GM23248 (cell line): ENCODE measurements at regions not wholly inside any gene's neighbourhood (a gene's known extent, or its start where the extent isn't known, plus 50 kb on each side); places are given as distances from the start of the nearest gene placed in this dataset.

Experiments
- EZH2 ChIP-seq: fragments of 200-600 bp; sonication (generic); IDR thresholded peaks from 2 replicates; pipeline ENCODE4 v1.6.1; 2018; ENCODE audit warnings: antibody characterized with exemption, mild to moderate bottlenecking; ENCODE audit not compliant: insufficient read depth, poor library complexity, severe bottlenecking
- EZH2phosphoT487 ChIP-seq: fragments of 200-600 bp; sonication (generic); IDR thresholded peaks from 2 replicates; pipeline ENCODE4 v1.6.1; 2018; ENCODE audit warnings: antibody characterized with exemption, moderate library complexity, mild to moderate bottlenecking, low read depth; ENCODE audit not compliant: insufficient read depth

GRCh38 chr17:77893144-77894044 lies 65.1 kb upstream of the TNRC6C start:
- TF ChIP-seq EZH2 (no peak), EZH2phosphoT487 (no peak)
